ENCODE measurements at regions not wholly inside any gene's neighbourhood (a gene's known extent, or its start where the extent isn't known, plus 50 kb on each side); places are given as distances from the start of the nearest gene placed in this dataset.

- Histone ChIP-seq H2AK5ac (ENCODE audit: low read depth, low read length) (no peak overlapping the region), H3K56ac (replicated peaks; ENCODE audit: insufficient read length, low read depth, low read length) (no peak overlapping the region), H3K4ac (replicated peaks; ENCODE audit: insufficient read length, low read depth, low read length) (no peak overlapping the region), H2BK12ac (ENCODE audit: low read depth, low read length) (no peak overlapping the region; the same call in 1 of the 2 replicates), H3K23me2 (ENCODE audit: low read depth, low read length) (no peaks in the 10 kb centered on the region), H3K27me3 (replicated peaks in 1 of 4; ENCODE audit: control insufficient read depth in 3 of 4, extremely low read depth in 1 of 4, insufficient read depth in 3 of 4, low read length in 3 of 4) (peaks cover 0 to 2% (median 0%) of the 10 kb centered on the region in 4 experiments; a peak in 2 of 7 replicates), H3K23ac (ENCODE audit: insufficient read length) (no peak overlapping the region), H4K8ac (ENCODE audit: extremely low read depth, insufficient read depth, low read length) (no peak overlapping the region), H3K9ac (replicated peaks in 1 of 4; ENCODE audit: extremely low read depth in 1 of 4, low read depth in 3 of 4, low read length in 3 of 4) (no peak overlapping the region), H3K14ac (ENCODE audit: insufficient read length) (no peak overlapping the region), H2BK5ac (ENCODE audit: low read depth, low read length) (peak overlapping the region; percentile 54; the same call in 1 of the 2 replicates), H3K18ac (ENCODE audit: extremely low read depth, low read length) (peak overlapping the region; percentile 71; the same call in 1 of the 2 replicates), H3K4me1 (replicated peaks in 1 of 4; ENCODE audit: control insufficient read depth in 3 of 4, insufficient read depth in 4 of 4, low read length in 3 of 4) (peaks cover 6 to 32% (median 19%) of the 10 kb centered on the region in 4 experiments; a peak in 6 of 7 replicates), H2BK15ac (ENCODE audit: low read length) (no peak overlapping the region), H3K27ac (ENCODE audit: low read depth, low read length) (no peak overlapping the region), H3K9me3 (ENCODE audit: insufficient read depth in 2 of 2, low read depth in 1 of 2, low read length in 1 of 2) (no peaks in the 10 kb centered on the region), H4K20me1 (replicated peaks in 1 of 2; ENCODE audit: control insufficient read depth in 1 of 2, insufficient read depth in 2 of 2, low read length in 2 of 2) (no peaks in the 10 kb centered on the region), H3K4me3 (ENCODE audit: extremely low read depth in 1 of 4, insufficient read depth in 2 of 4, low read depth in 3 of 4, low read length in 4 of 4) (peak overlapping the region in 1 of 4 experiments; percentile 3; a peak in 1 of 8 replicates), H3K4me2 (ENCODE audit: insufficient read depth in 1 of 2, low read depth in 2 of 2, low read length in 2 of 2) (peak overlapping the region in 1 of 2 experiments; percentile 10; a peak in 1 of 4 replicates), H4K5ac (ENCODE audit: insufficient read length, low read depth, low read length) (peak overlapping the region; percentile 0), H3K36me3 (ENCODE audit: control insufficient read depth in 2 of 4, insufficient read depth in 4 of 4, low read length in 3 of 4) (no peaks in the 10 kb centered on the region), H2BK20ac (ENCODE audit: low read length) (peak overlapping the region; percentile 54), H3K79me1 (ENCODE audit: low read depth, low read length) (no peaks in the 10 kb centered on the region; the same call in 1 of the 2 replicates), H3K79me2 (ENCODE audit: control insufficient read depth in 1 of 2, insufficient read depth in 2 of 2, low read length in 2 of 2) (no peaks in the 10 kb centered on the region), H2BK120ac (replicated peaks; ENCODE audit: low read depth, low read length) (no peak overlapping the region), H2AFZ (ENCODE audit: low read length) (no peak overlapping the region), H4K91ac (replicated peaks; ENCODE audit: insufficient read length, low read length) (peak overlapping the region; percentile 3)
- CTCF ChIA-PET (ENCODE audit: partially characterized antibody), result interaction anchor here (0.8 to 1.1 kb wide), 2 partner anchors 43 to 144 kb away, joined by 3 read pairs; no protein-coding TSS in a partner anchor
- no peak for DNase-seq (ENCODE audit: low read depth in 1 of 2, low spot score in 2 of 2)
- POLR2A ChIA-PET (ENCODE audit: partially characterized antibody), result no interaction called here
- no peak for FAIRE-seq
- 69% methylated on average over 2 of the region's 2 CpGs; no CpG with 5 or more reads in 1 of the 2 experiments for WGBS, 2 experiments (ENCODE audit: extremely low coverage in 1 of 2, insufficient coverage in 1 of 2, insufficient read length in 1 of 2, insufficient replicate concordance in 2 of 2, low coverage in 1 of 2, low lambda C conversion rate in 2 of 2, missing lambda C conversion rate in 1 of 2)
- TF ChIP-seq CBX5 (IDR thresholded peaks at IDR 0.05; ENCODE audit: low read depth, low read length) (no peak), GABPA (IDR thresholded peaks at IDR 0.05; ENCODE audit: borderline replicate concordance, insufficient read depth, low read length) (no peak), JUND (IDR thresholded peaks at IDR 0.05; ENCODE audit: low read length) (no peak)
Observed at GRCh38 chr18:24982831-24983230, 369.1 kb downstream of the ZNF521 start.
